CD14-positive monocyte (primary cell): ENCODE measurements at regions not wholly inside any gene's neighbourhood (a gene's known extent, or its start where the extent isn't known, plus 50 kb on each side); places are given as distances from the start of the nearest gene placed in this dataset.

Source experiments
- DNase-seq, 3 donors: peaks; one replicate each; pipeline ENCODE4 v3.0.0-alpha.2; 2011 to 2022
- H2AFZ ChIP-seq: 2 replicates; pipeline ENCODE4 v1.6.0; 2012; ENCODE audit warnings: mild to moderate bottlenecking, low read depth, low read length, inconsistent platforms; ENCODE audit not compliant: insufficient read depth, poor library complexity, severe bottlenecking
- H3K27ac ChIP-seq, 2 donors: 1 replicate in 1 of 2; 2 replicates in 1 of 2; pipeline ENCODE4 v1.5.1; 2012 to 2013; ENCODE audit warnings: low read length in 2 of 2, control low read depth in 1 of 2, inconsistent platforms in 1 of 2, low read depth in 1 of 2, mild to moderate bottlenecking in 1 of 2
- H3K27me3 ChIP-seq, 2 donors: one replicate each; pipeline versions ENCODE4 v1.6.0 to v1.6.1; 2011 to 2013; ENCODE audit warnings: low read length in 2 of 2; ENCODE audit not compliant: control insufficient read depth in 2 of 2, insufficient read depth in 2 of 2
- H3K36me3 ChIP-seq, 2 donors: replicated peaks in 1 of 2; 1 replicate in 1 of 2; 2 replicates in 1 of 2; pipeline versions ENCODE4 v1.5.1 to v1.6.1; 2012 to 2013; ENCODE audit warnings: low read length in 2 of 2, control low read depth in 1 of 2, inconsistent platforms in 1 of 2, mild to moderate bottlenecking in 1 of 2; ENCODE audit not compliant: insufficient read depth in 2 of 2, control insufficient read depth in 1 of 2
- H3K4me1 ChIP-seq, 2 donors: 1 replicate in 1 of 2; 2 replicates in 1 of 2; pipeline versions ENCODE4 v1.5.1 to v1.6.1; 2012 to 2013; ENCODE audit warnings: low read length in 2 of 2, control low read depth in 1 of 2, inconsistent platforms in 1 of 2, mild to moderate bottlenecking in 1 of 2, moderate library complexity in 1 of 2; ENCODE audit not compliant: insufficient read depth in 2 of 2, control insufficient read depth in 1 of 2
- H3K4me2 ChIP-seq: replicated peaks from 2 replicates; pipeline ENCODE3; 2012; ENCODE audit warnings: low read length, moderate library complexity, mild to moderate bottlenecking; ENCODE audit not compliant: poor library complexity, severe bottlenecking; ENCODE audit errors: extremely low read depth
- H3K4me3 ChIP-seq, 3 experiments: fragments of 200-600 bp in 1 of 3; sonication (generic) in 1 of 3; replicated peaks in 1 of 3; 1 replicate in 2 of 3; 2 replicates in 1 of 3; pipeline ENCODE4 v1.5.1; 2011 to 2013; ENCODE audit warnings: low read length in 3 of 3, mild to moderate bottlenecking in 3 of 3, control low read depth in 2 of 3, low read depth in 2 of 3, inconsistent platforms in 1 of 3, moderate library complexity in 1 of 3
- H3K79me2 ChIP-seq: 2 replicates; pipeline ENCODE4 v1.6.0; 2012; ENCODE audit warnings: mild to moderate bottlenecking, control low read depth, inconsistent platforms, low read length, moderate library complexity; ENCODE audit not compliant: insufficient read depth
- H3K9ac ChIP-seq: 2 replicates; pipeline ENCODE4 v1.6.0; 2017; ENCODE audit warnings: low read length, mild to moderate bottlenecking; ENCODE audit not compliant: insufficient read depth, poor library complexity, severe bottlenecking
- H3K9me3 ChIP-seq, 2 donors: replicated peaks in 1 of 2; 1 replicate in 1 of 2; 2 replicates in 1 of 2; pipeline versions ENCODE4 v1.5.1 to v1.6.1; 2012 to 2013; ENCODE audit warnings: low read length in 2 of 2, control low read depth in 1 of 2; ENCODE audit not compliant: control insufficient read depth in 1 of 2, insufficient read depth in 1 of 2
- H4K20me1 ChIP-seq: 2 replicates; pipeline ENCODE4 v1.6.0; 2012; ENCODE audit warnings: mild to moderate bottlenecking, low read length, control low read depth, moderate library complexity; ENCODE audit not compliant: insufficient read depth
- H3K27ac Mint-ChIP-seq, 7 donors: one replicate each; pipeline ENCODE4 v1.8.0; 2020; ENCODE audit warnings: mild to moderate bottlenecking in 7 of 7, mixed read lengths in 7 of 7, moderate library complexity in 6 of 7, inconsistent platforms in 2 of 7
- H3K27me3 Mint-ChIP-seq, 3 donors: one replicate each; pipeline ENCODE4 v1.8.0; 2021 to 2022; ENCODE audit warnings: low read depth in 3 of 3, mild to moderate bottlenecking in 3 of 3, mixed read lengths in 3 of 3, moderate library complexity in 3 of 3, inconsistent platforms in 1 of 3
- H3K36me3 Mint-ChIP-seq, 2 donors: one replicate each; pipeline ENCODE4 v1.8.0; 2020; ENCODE audit warnings: mixed read lengths in 2 of 2, inconsistent platforms in 1 of 2, mild to moderate bottlenecking in 1 of 2
- H3K4me1 Mint-ChIP-seq: one replicate; pipeline ENCODE4 v1.8.0; 2020; ENCODE audit warnings: mild to moderate bottlenecking, mixed read lengths
- H3K4me3 Mint-ChIP-seq, 2 donors: one replicate each; pipeline ENCODE4 v1.8.0; 2020; ENCODE audit warnings: mild to moderate bottlenecking in 2 of 2, mixed read lengths in 2 of 2, moderate library complexity in 1 of 2
- H3K9me3 Mint-ChIP-seq, 7 donors: one replicate each; pipeline ENCODE4 v1.8.0; 2020 to 2022; ENCODE audit warnings: mixed read lengths in 7 of 7, mild to moderate bottlenecking in 6 of 7, moderate library complexity in 6 of 7, inconsistent platforms in 2 of 7
- CTCF ChIP-seq: fragments of 200-600 bp; IDR thresholded peaks from one replicate; pipeline ENCODE4 v1.8.0; 2022; ENCODE audit warnings: antibody characterized with exemption, mild to moderate bottlenecking
- WGBS: methylation state at CpG from one replicate; pipeline ENCODE4 v1.1.5; 2013; ENCODE audit warnings: missing lambda C conversion rate; ENCODE audit not compliant: insufficient coverage; 5-methylcytosine and 5-hydroxymethylcytosine counted together
- intact Hi-C, 2 donors: fragments of 100-400 bp; cut with micrococcal nuclease; formaldehyde crosslinking; loops; one replicate each; pipeline versions ENCODE4 v1.15.0 to v1.15.1; 2023

DNA sequence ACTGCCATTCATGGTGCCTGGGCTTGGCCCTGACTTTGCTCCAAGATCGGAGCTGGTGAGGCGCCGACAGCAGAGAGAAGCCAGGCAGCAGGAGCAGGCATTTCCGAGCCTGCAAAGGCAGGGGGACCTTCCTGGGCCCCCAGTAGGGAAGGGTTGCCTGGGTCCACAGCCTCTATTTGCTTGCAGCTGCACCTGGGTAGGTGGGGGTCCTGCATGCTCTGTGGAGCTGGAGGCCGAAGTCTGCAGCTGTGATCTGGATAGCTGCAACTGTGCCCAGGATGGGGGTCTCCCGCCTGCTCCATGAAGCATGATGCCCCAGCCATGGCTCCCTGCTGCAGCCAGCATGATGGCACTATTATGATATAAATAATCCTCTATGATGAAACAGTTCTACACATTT, 2144.2 kb downstream of the PCDH9 start:
- no peaks in the 10 kb centered on the region for H3K36me3 Mint-ChIP-seq
- peaks cover 3 to 17% (median 7%) of the 10 kb centered on the region in 7 donors for H3K9me3 Mint-ChIP-seq
- no peaks in the 10 kb centered on the region for H3K36me3 ChIP-seq
- H3K27me3 Mint-ChIP-seq: peaks cover 0 to 2% (median 1%) of the 10 kb centered on the region in 3 donors
- H3K4me3 ChIP-seq: no peak overlapping the region
- no peaks in the 10 kb centered on the region for H3K27me3 ChIP-seq
- no peak overlapping the region for H3K4me3 Mint-ChIP-seq
- no peak overlapping the region for H3K9ac ChIP-seq
- H4K20me1 ChIP-seq: no peaks in the 10 kb centered on the region
- no peak overlapping the region for H3K4me2 ChIP-seq
- no peaks in the 10 kb centered on the region for H3K4me1 Mint-ChIP-seq
- H3K27ac ChIP-seq: no peak overlapping the region
- DNase-seq: no peak
- no peaks in the 10 kb centered on the region for H3K79me2 ChIP-seq
- H2AFZ ChIP-seq: no peak overlapping the region
- TF ChIP-seq CTCF: no peak
- no peak overlapping the region for H3K27ac Mint-ChIP-seq
- 100% methylated on average over 5 of the region's 6 CpGs for WGBS
- H3K4me1 ChIP-seq: no peaks in the 10 kb centered on the region
- H3K9me3 ChIP-seq: peaks cover 15 to 19% of the 10 kb centered on the region in 2 donors
- intact Hi-C loops: no loop called here

DNA sequence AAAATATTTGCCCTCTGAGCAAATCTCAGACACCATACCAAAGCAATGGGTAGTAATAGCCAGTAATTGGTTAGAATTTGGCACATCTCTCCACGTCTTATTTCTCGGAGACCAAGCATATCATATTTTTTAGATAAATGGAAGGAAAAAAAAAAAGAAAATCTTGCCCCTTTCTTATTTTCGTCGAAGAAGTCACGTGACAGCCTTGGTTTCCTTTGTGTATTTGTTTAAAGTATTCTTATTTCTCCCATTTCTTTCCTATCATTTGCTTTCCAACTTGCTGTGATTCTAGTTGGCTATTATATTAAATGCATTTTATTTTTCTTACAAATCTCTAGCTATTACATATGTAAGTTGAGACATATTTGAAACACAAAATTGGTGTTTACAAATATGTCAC, 2155.9 kb downstream of the PCDH9 start:
- Histone ChIP-seq H3K4me3 (no peak overlapping the region), H3K4me2 (no peak overlapping the region), H3K27ac (no peak overlapping the region), H2AFZ (no peak overlapping the region), H3K9ac (no peak overlapping the region), H3K27me3 (no peaks in the 10 kb centered on the region), H3K9me3 (no peaks in the 10 kb centered on the region), H3K79me2 (no peaks in the 10 kb centered on the region), H4K20me1 (no peaks in the 10 kb centered on the region), H3K4me1 (no peaks in the 10 kb centered on the region), H3K36me3 (no peaks in the 10 kb centered on the region)
- H3K27me3 Mint-ChIP-seq: no peaks in the 10 kb centered on the region
- no CpG with 5 or more reads among the region's 5 CpGs for WGBS
- H3K4me1 Mint-ChIP-seq: no peaks in the 10 kb centered on the region
- no peaks in the 10 kb centered on the region for H3K36me3 Mint-ChIP-seq
- no peak for TF ChIP-seq CTCF
- H3K27ac Mint-ChIP-seq: no peak overlapping the region
- H3K4me3 Mint-ChIP-seq: no peak overlapping the region
- DNase-seq: no peak
- intact Hi-C loops: no loop called here
- H3K9me3 Mint-ChIP-seq: peaks cover 0 to 2% (median 1%) of the 10 kb centered on the region in 7 donors
